Cardiac muscle cell (in vitro differentiated cells and primary cell): ENCODE measurements at regions not wholly inside any gene's neighbourhood (a gene's known extent, or its start where the extent isn't known, plus 50 kb on each side); places are given as distances from the start of the nearest gene placed in this dataset.

Experiments
- DNase-seq, 2 donors: peaks; one replicate each; pipeline versions ENCODE4 v3.0.0 to v3.0.0-alpha.2; 2010 to 2017; ENCODE audit warnings: low read depth in 1 of 2, low spot score in 1 of 2
- H3K27ac ChIP-seq: fragments of 200-600 bp; sonication (generic); 2 replicates; pipeline ENCODE4 v1.5.1; 2016
- H3K27me3 ChIP-seq: fragments of 200-600 bp; sonication (generic); 2 replicates; pipeline ENCODE4 v1.6.0; 2016; ENCODE audit warnings: control low read depth
- H3K36me3 ChIP-seq: fragments of 200-600 bp; sonication (generic); 2 replicates; pipeline ENCODE4 v1.5.1; 2016; ENCODE audit warnings: control low read depth
- H3K4me1 ChIP-seq: fragments of 200-600 bp; sonication (generic); 2 replicates; pipeline ENCODE4 v1.8.1; 2017; ENCODE audit warnings: low read depth, mild to moderate bottlenecking, mixed run types
- H3K4me3 ChIP-seq: fragments of 200-600 bp; sonication (generic); 2 replicates; pipeline ENCODE4 v1.5.1; 2016; ENCODE audit warnings: mild to moderate bottlenecking
- H3K9me3 ChIP-seq: fragments of 200-600 bp; sonication (generic); 2 replicates; pipeline ENCODE4 v1.5.1; 2017; ENCODE audit warnings: low read depth, mild to moderate bottlenecking, control low read depth
- TF ChIP-seq, protein P1 (sequence below): IDR thresholded peaks from 2 replicates; pipeline ENCODE4 v1.5.1; 2012; ENCODE audit warnings: low read depth, mild to moderate bottlenecking, low read length

GRCh38 chr10:83982812-83983211 is 156.5 kb upstream of the GHITM start:
- Histone ChIP-seq H3K27ac (no peak overlapping the region), H3K9me3 (no peaks in the 10 kb centered on the region), H3K36me3 (no peaks in the 10 kb centered on the region), H3K27me3 (no peaks in the 10 kb centered on the region), H3K4me3 (no peak overlapping the region), H3K4me1 (no peaks in the 10 kb centered on the region)
- TF ChIP-seq, protein P1, sequence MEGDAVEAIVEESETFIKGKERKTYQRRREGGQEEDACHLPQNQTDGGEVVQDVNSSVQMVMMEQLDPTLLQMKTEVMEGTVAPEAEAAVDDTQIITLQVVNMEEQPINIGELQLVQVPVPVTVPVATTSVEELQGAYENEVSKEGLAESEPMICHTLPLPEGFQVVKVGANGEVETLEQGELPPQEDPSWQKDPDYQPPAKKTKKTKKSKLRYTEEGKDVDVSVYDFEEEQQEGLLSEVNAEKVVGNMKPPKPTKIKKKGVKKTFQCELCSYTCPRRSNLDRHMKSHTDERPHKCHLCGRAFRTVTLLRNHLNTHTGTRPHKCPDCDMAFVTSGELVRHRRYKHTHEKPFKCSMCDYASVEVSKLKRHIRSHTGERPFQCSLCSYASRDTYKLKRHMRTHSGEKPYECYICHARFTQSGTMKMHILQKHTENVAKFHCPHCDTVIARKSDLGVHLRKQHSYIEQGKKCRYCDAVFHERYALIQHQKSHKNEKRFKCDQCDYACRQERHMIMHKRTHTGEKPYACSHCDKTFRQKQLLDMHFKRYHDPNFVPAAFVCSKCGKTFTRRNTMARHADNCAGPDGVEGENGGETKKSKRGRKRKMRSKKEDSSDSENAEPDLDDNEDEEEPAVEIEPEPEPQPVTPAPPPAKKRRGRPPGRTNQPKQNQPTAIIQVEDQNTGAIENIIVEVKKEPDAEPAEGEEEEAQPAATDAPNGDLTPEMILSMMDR, result no peak
- no peak for DNase-seq

- Histone ChIP-seq H3K27me3 (no peaks in the 10 kb centered on the region), H3K4me1 (no peaks in the 10 kb centered on the region)
These were observed 155.6 kb upstream of the GHITM start for GRCh38 chr10:83983578-83984255.

DNA sequence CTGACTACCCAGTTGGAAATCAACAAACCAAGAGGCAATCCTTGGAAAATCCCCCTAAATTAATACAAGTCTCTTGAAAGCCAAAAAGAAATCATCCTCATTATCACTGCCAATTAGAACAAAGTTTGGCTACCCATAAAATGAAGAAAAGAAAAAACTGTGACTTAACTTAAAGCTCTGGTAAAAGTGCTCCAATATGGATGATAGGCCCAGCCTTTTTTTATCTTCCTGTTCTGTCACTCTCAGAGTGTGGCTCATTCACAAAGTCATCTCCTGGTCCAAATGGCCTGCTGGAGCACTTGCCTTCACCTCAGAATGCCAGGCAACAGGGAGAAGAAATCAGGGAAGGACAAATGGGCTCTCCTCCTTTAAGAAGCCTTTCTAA is 155.1 kb upstream of the GHITM start:
- TF ChIP-seq, protein P1, result no peak
- Histone ChIP-seq H3K27me3 (no peaks in the 10 kb centered on the region), H3K4me1 (no peaks in the 10 kb centered on the region), H3K4me3 (no peak overlapping the region), H3K27ac (no peak overlapping the region), H3K36me3 (no peaks in the 10 kb centered on the region), H3K9me3 (no peaks in the 10 kb centered on the region)
- no peak for DNase-seq

More at GRCh38 chr10:83983578-83984255, 155.6 kb upstream of the GHITM start:
- Histone ChIP-seq H3K4me3 (no peak overlapping the region), H3K36me3 (no peaks in the 10 kb centered on the region), H3K27ac (no peak overlapping the region), H3K9me3 (no peaks in the 10 kb centered on the region)
- TF ChIP-seq, protein P1, result no peak
- peak in 1 of 2 donors; percentile 9 for DNase-seq

DNA sequence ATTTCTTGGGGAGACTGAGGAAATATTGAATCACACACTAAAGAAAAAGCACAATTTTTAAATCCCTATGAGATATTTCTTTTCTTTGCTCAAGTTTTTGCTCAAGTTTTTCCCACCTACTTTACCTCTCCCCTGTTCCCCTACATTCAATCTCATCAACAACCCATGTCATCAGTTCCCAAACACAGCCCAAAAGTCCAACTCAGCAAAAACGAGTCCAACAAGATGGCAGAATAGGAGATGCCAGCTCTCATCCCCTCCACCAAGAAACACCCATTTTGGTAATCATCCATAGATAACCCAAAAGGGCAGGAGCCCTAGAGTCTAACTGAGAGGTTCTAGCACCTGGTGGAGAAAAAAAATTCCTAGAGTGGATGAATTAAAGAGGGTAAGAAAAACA is 152.5 kb upstream of the GHITM start:
- no peak overlapping the region for H3K27ac ChIP-seq
- no peaks in the 10 kb centered on the region for H3K9me3 ChIP-seq
- TF ChIP-seq, protein P1, result no peak
- H3K36me3 ChIP-seq, result no peaks in the 10 kb centered on the region
- H3K27me3 ChIP-seq, result no peaks in the 10 kb centered on the region
- H3K4me1 ChIP-seq, result no peaks in the 10 kb centered on the region
- H3K4me3 ChIP-seq, result no peak overlapping the region
- no peak for DNase-seq

GRCh38 chr10:83987216-83987615 is 152.1 kb upstream of the GHITM start:
- Histone ChIP-seq H3K4me3 (no peak overlapping the region), H3K9me3 (no peaks in the 10 kb centered on the region), H3K27ac (no peak overlapping the region), H3K4me1 (no peaks in the 10 kb centered on the region), H3K36me3 (no peaks in the 10 kb centered on the region), H3K27me3 (no peaks in the 10 kb centered on the region)
- no peak for DNase-seq
- TF ChIP-seq, protein P1, result no peak

GRCh38 chr10:83988435-83988834 is 150.9 kb upstream of the GHITM start:
- H3K4me1 ChIP-seq, result no peaks in the 10 kb centered on the region
- no peak overlapping the region for H3K4me3 ChIP-seq

More at GRCh38 chr10:83988435-83988834, 150.9 kb upstream of the GHITM start:
- Histone ChIP-seq H3K36me3 (no peaks in the 10 kb centered on the region), H3K9me3 (no peaks in the 10 kb centered on the region), H3K27ac (no peak overlapping the region), H3K27me3 (no peaks in the 10 kb centered on the region)
- TF ChIP-seq, protein P1, result no peak
- no peak for DNase-seq
